Adrenal gland (tissue), 5 donors: ENCODE measurements at regions not wholly inside any gene's neighbourhood (a gene's known extent, or its start where the extent isn't known, plus 50 kb on each side); places are given as distances from the start of the nearest gene placed in this dataset.

Experiments used
- POLR2A ChIP-seq, 2 donors: fragments of 450-650 bp; IDR thresholded peaks; one replicate each; pipeline ENCODE4 v1.6.1; 2017; ENCODE audit warnings: antibody characterized with exemption in 2 of 2, mild to moderate bottlenecking in 2 of 2, moderate library complexity in 1 of 2
- TF ChIP-seq, protein P1 (sequence below), 6 experiments: fragments of 450-650 bp in 4 of 6; fragments of 200-600 bp in 2 of 6; sonication (generic) in 1 of 6; IDR thresholded peaks; 1 replicate in 5 of 6; 2 replicates in 1 of 6; pipeline versions ENCODE4 v1.5.1 to v1.8.0; 2016 to 2021; ENCODE audit warnings: antibody characterized with exemption in 6 of 6, mild to moderate bottlenecking in 2 of 6, moderate library complexity in 1 of 6
- donor health status: DM: no; HTN: no; CAD: no.

DNA sequence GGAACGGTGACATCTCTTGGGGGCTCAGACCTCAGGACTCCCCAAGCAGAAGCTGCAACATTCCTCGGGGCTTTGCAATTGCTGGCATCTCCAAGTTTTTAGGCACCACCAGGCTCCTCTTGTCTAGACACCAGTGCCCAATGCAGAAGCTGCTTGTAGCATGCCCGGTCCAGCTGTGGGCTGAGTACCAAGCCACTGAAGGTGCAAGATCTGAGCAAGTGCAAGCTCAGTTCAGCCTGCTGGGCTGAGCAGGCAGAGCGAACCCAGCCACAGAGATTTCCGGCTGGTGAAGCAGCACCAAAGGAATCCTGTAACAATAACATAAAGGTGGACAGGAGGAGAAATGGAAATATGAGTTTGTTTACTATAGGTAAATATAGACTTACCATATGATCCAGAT lies 995.4 kb upstream of the B3GALT2 start:
- TF ChIP-seq, protein P1, sequence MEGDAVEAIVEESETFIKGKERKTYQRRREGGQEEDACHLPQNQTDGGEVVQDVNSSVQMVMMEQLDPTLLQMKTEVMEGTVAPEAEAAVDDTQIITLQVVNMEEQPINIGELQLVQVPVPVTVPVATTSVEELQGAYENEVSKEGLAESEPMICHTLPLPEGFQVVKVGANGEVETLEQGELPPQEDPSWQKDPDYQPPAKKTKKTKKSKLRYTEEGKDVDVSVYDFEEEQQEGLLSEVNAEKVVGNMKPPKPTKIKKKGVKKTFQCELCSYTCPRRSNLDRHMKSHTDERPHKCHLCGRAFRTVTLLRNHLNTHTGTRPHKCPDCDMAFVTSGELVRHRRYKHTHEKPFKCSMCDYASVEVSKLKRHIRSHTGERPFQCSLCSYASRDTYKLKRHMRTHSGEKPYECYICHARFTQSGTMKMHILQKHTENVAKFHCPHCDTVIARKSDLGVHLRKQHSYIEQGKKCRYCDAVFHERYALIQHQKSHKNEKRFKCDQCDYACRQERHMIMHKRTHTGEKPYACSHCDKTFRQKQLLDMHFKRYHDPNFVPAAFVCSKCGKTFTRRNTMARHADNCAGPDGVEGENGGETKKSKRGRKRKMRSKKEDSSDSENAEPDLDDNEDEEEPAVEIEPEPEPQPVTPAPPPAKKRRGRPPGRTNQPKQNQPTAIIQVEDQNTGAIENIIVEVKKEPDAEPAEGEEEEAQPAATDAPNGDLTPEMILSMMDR (IDR thresholded peaks at IDR 0.05), result no peak
- TF ChIP-seq POLR2A (IDR thresholded peaks at IDR 0.05), result no peak
